ENCODE measurements at regions not wholly inside any gene's neighbourhood (a gene's known extent, or its start where the extent isn't known, plus 50 kb on each side); places are given as distances from the start of the nearest gene placed in this dataset.

GRCh38 chr11:46197421-46197820 lies 76.2 kb upstream of the PHF21A start:
- TF ChIP-seq CTCF (IDR thresholded peaks at IDR 0.05) (no peak), POLR2A (IDR thresholded peaks at IDR 0.05) (no peak), EP300 (IDR thresholded peaks at IDR 0.05) (no peak)
